Naive thymus-derived CD4-positive, alpha-beta T cell (primary cell): ENCODE measurements at regions not wholly inside any gene's neighbourhood (a gene's known extent, or its start where the extent isn't known, plus 50 kb on each side); places are given as distances from the start of the nearest gene placed in this dataset.
"Not testable (repeated sequence)": the region's sequence is repeated elsewhere in the genome, so short reads cannot be mapped to it uniquely, and the experiment has no call there.

Experiments
- ATAC-seq: fragments of 150-1000 bp; cut with Tn5 transposase; 2 replicates; pipeline ENCODE4 v1.10.0; 2021; ENCODE audit warnings: mild to moderate bottlenecking, moderate library complexity
- CTCF ChIA-PET: fragments of 350-600 bp; sonication (Branson Sonifier 250); formaldehyde crosslinking; loops from one replicate; lab custom pipeline; 2021; ENCODE audit warnings: antibody characterized with exemption; lab: Charles Lee
- POLR2A ChIA-PET: fragments of 350-600 bp; sonication (Branson Sonifier 250); formaldehyde crosslinking; loops from one replicate; lab custom pipeline; 2021; ENCODE audit warnings: antibody characterized with exemption, inconsistent platforms; lab: Charles Lee
- DNase-seq, 9 donors: peaks; one replicate each; pipeline versions ENCODE4 v3.0.0 to v3.0.0-alpha.2; 2020 to 2022; ENCODE audit warnings: mixed read lengths in 1 of 9
- H3K27ac ChIP-seq: one replicate; pipeline ENCODE4 v1.7.0; 2013; ENCODE audit warnings: mild to moderate bottlenecking, low read depth, low read length, moderate library complexity
- H3K27me3 ChIP-seq, 2 donors: one replicate each; pipeline ENCODE4 v1.7.0; 2013; ENCODE audit warnings: low read length in 2 of 2, mild to moderate bottlenecking in 2 of 2, moderate library complexity in 2 of 2; ENCODE audit not compliant: control insufficient read depth in 2 of 2, insufficient read depth in 2 of 2
- H3K36me3 ChIP-seq, 3 experiments: 1 replicate in 2 of 3; 2 replicates in 1 of 3; pipeline ENCODE4 v1.7.0; 2013; ENCODE audit warnings: low read length in 3 of 3, mild to moderate bottlenecking in 3 of 3, moderate library complexity in 1 of 3; ENCODE audit not compliant: insufficient read depth in 3 of 3, control insufficient read depth in 2 of 3
- H3K4me1 ChIP-seq, 2 donors: one replicate each; pipeline ENCODE4 v1.7.0; 2013; ENCODE audit warnings: low read length in 2 of 2, mild to moderate bottlenecking in 2 of 2, moderate library complexity in 1 of 2; ENCODE audit not compliant: control insufficient read depth in 2 of 2, insufficient read depth in 2 of 2
- H3K4me3 ChIP-seq: 2 replicates; pipeline ENCODE4 v1.7.0; 2013; ENCODE audit warnings: mild to moderate bottlenecking, low read length
- H3K9me3 ChIP-seq, 3 experiments: 1 replicate in 2 of 3; 2 replicates in 1 of 3; pipeline ENCODE4 v1.7.0; 2013; ENCODE audit warnings: low read length in 3 of 3; ENCODE audit not compliant: control insufficient read depth in 2 of 3
- H3K27ac Mint-ChIP-seq, 9 donors: one replicate each; pipeline ENCODE4 v1.8.0; 2020 to 2022; ENCODE audit warnings: mixed read lengths in 9 of 9, mild to moderate bottlenecking in 8 of 9, moderate library complexity in 5 of 9, inconsistent platforms in 2 of 9
- H3K27me3 Mint-ChIP-seq, 5 donors: one replicate each; pipeline ENCODE4 v1.8.0; 2021 to 2022; ENCODE audit warnings: mixed read lengths in 5 of 5, mild to moderate bottlenecking in 1 of 5
- H3K36me3 Mint-ChIP-seq, 5 donors: one replicate each; pipeline ENCODE4 v1.8.0; 2020 to 2022; ENCODE audit warnings: mixed read lengths in 5 of 5, mild to moderate bottlenecking in 3 of 5, inconsistent platforms in 1 of 5
- H3K4me1 Mint-ChIP-seq, 7 donors: one replicate each; pipeline ENCODE4 v1.8.0; 2020 to 2022; ENCODE audit warnings: mixed read lengths in 7 of 7, mild to moderate bottlenecking in 3 of 7, inconsistent platforms in 1 of 7
- H3K4me3 Mint-ChIP-seq, 10 donors: one replicate each; pipeline ENCODE4 v1.8.0; 2020 to 2022; ENCODE audit warnings: mild to moderate bottlenecking in 10 of 10, mixed read lengths in 10 of 10, moderate library complexity in 6 of 10, inconsistent platforms in 2 of 10
- H3K9me3 Mint-ChIP-seq, 11 donors: one replicate each; pipeline ENCODE4 v1.8.0; 2020 to 2022; ENCODE audit warnings: mixed read lengths in 11 of 11, mild to moderate bottlenecking in 4 of 11, inconsistent platforms in 1 of 11, moderate library complexity in 1 of 11
- intact Hi-C, 2 donors: fragments of 100-400 bp; cut with micrococcal nuclease; formaldehyde crosslinking; loops; one replicate each; pipeline ENCODE4 v1.15.1; 2023

DNA sequence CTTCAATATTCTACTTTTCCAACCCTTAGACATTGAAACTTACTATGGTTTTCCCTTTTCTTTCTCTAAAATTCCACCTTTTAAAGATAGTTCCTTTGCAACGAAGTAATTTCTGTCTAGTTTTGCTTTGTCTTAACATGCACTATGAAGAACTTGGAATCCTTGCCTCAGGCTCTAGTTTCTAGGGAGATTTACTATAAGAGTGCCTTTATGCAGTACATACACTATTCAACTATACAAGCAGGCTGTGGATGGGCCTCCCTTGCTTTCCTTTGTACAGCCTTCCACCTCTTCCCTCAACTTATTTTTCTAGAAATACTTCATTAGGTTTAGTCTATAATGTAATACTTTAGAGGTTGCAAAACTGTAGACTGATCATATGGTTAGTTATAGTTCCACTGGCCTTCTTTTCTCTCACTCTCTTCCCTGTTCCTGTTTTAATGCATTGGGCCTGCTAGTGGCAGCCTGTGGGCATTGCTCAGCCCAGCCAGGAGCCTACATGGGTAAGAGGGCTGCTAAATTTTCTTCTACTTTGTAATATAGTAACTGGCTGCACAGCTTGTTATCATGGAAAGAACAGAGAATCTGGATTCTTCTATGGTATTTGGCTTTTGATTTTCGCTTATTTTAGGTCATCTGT lies 100.2 kb downstream of the C11orf87 start:
- no peaks in the 10 kb centered on the region for H3K9me3 ChIP-seq
- CTCF ChIA-PET: no interaction called here
- ATAC-seq (no peak), DNase-seq (no peak)
- H3K27ac ChIP-seq: no peak overlapping the region
- H3K4me1 ChIP-seq: no peaks in the 10 kb centered on the region
- Mint-ChIP-seq H3K4me3 (no peak overlapping the region), H3K27me3 (no peaks in the 10 kb centered on the region), H3K4me1 (no peaks in the 10 kb centered on the region), H3K9me3 (peaks cover 0 to 27% (median 6%) of the 10 kb centered on the region in 11 donors), H3K36me3 (peaks cover 0 to 6% (median 0%) of the 10 kb centered on the region in 5 donors), H3K27ac (no peak overlapping the region)
- intact Hi-C loops: no loop called here
- no peak overlapping the region for H3K4me3 ChIP-seq
- no peaks in the 10 kb centered on the region for H3K36me3 ChIP-seq
- no peaks in the 10 kb centered on the region for H3K27me3 ChIP-seq
- POLR2A ChIA-PET: no interaction called here

DNA sequence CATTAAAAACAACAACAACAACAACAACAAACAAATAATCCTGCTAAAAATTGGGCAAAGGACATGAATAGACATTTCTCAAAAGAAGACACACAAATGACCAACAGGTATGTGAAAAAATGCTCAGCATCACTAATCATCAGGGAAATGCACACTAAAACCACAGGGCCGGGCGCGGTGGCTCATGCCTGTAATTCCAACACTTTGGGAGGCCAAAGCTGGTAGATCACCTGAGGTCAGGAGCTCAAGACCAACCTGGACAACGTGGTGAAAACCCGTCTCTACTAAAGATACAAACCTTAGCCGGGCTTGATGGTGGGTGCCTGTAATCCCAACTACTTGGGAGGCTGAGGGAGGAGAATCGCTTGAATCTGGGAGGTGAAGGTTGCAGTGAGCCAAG lies 103.6 kb downstream of the C11orf87 start:
- CTCF ChIA-PET, H3K36me3 Mint-ChIP-seq, H3K36me3 ChIP-seq, DNase-seq, H3K9me3 ChIP-seq, H3K4me3 Mint-ChIP-seq, H3K27ac Mint-ChIP-seq, H3K27me3 ChIP-seq, H3K27ac ChIP-seq, H3K27me3 Mint-ChIP-seq, H3K4me1 Mint-ChIP-seq, intact Hi-C loops, H3K4me3 ChIP-seq, ATAC-seq, POLR2A ChIA-PET, H3K4me1 ChIP-seq: not testable (repeated sequence)
- peaks cover 0 to 27% (median 8%) of the 10 kb centered on the region in 11 donors for H3K9me3 Mint-ChIP-seq

DNA sequence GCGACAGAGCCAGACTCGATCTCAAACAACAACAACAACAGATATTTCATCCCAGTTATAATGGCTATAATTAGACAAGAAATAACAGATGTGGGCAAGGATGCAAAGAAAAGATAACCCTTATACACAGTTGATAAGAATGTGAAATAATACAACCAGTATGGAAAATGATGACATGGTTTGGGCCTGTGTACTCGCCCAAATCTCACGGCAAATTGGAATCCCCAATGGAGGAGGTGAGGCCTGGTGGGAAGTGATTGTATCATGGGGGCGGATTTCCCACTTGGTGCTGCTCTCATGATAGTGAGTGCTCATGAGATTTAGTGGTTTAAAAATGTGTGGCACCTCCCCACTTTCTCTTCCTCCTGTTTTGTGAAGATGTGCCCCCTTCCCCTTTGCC lies 104.1 kb downstream of the C11orf87 start:
- Histone ChIP-seq H3K4me3 (no peak overlapping the region), H3K27ac (no peak overlapping the region), H3K9me3 (no peaks in the 10 kb centered on the region), H3K4me1 (no peaks in the 10 kb centered on the region), H3K27me3 (no peaks in the 10 kb centered on the region), H3K36me3 (no peaks in the 10 kb centered on the region)
- no peaks in the 10 kb centered on the region for H3K27me3 Mint-ChIP-seq
- CTCF ChIA-PET: no interaction called here
- H3K27ac Mint-ChIP-seq: no peak overlapping the region
- DNase-seq: no peak
- H3K4me3 Mint-ChIP-seq: no peak overlapping the region
- H3K36me3 Mint-ChIP-seq: peaks cover 0 to 6% (median 0%) of the 10 kb centered on the region in 5 donors
- intact Hi-C loops: no loop called here
- peaks cover 0 to 27% (median 6%) of the 10 kb centered on the region in 11 donors for H3K9me3 Mint-ChIP-seq
- POLR2A ChIA-PET: no interaction called here
- ATAC-seq: no peak
- no peaks in the 10 kb centered on the region for H3K4me1 Mint-ChIP-seq

DNA sequence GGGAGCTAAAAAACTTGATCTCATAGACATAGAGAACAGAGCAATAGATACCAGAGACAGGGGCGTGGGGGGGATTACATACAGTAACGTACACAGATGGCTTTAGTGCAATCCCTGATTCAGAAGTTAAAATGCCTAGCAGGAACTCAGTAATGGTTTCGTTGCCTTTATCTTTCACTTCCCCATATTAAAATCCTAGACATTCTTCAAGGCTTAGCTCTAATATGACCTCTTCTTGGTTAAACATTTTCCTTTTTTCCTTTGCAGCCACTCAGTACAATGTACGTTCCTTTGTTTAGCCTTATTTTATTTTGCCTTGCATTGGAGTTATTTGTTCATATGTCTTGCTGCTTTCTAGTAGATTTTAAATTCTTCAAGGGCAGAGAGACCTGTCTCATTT lies 104.9 kb downstream of the C11orf87 start:
- Mint-ChIP-seq H3K27ac (no peak overlapping the region), H3K36me3 (peaks cover 0 to 6% (median 0%) of the 10 kb centered on the region in 5 donors), H3K4me1 (no peaks in the 10 kb centered on the region), H3K9me3 (peaks cover 0 to 27% (median 6%) of the 10 kb centered on the region in 11 donors), H3K27me3 (no peaks in the 10 kb centered on the region), H3K4me3 (no peak overlapping the region)
- ChIA-PET POLR2A (no interaction called here), CTCF (no interaction called here)
- no peak for DNase-seq
- H3K36me3 ChIP-seq: no peaks in the 10 kb centered on the region
- intact Hi-C loops: no loop called here
- no peak for ATAC-seq
- H3K4me1 ChIP-seq: no peaks in the 10 kb centered on the region
- no peak overlapping the region for H3K4me3 ChIP-seq
- H3K27ac ChIP-seq: no peak overlapping the region
- H3K9me3 ChIP-seq: no peaks in the 10 kb centered on the region
- no peaks in the 10 kb centered on the region for H3K27me3 ChIP-seq

DNA sequence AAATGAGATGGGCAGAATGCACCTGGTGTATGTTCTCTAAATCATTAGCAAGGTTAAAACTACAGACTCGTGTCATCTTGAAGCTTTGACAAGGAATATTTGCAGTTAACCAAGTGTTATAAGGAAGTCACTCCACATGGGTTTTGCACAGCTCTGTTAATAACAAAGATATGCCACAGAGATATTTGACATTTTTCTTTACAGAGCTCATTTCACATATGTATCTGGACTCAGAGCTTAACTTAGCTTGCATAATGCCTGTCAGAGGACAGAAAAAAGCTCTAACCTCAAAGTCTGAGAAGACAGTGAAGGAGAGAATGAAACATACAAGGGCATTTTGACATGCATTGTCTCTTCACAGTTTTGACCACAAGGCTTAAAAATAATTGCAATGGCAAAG lies 105.5 kb downstream of the C11orf87 start:
- Histone ChIP-seq H3K9me3 (no peaks in the 10 kb centered on the region), H3K27ac (no peak overlapping the region), H3K36me3 (no peaks in the 10 kb centered on the region), H3K4me1 (no peaks in the 10 kb centered on the region), H3K4me3 (no peak overlapping the region), H3K27me3 (no peaks in the 10 kb centered on the region)
- Mint-ChIP-seq H3K4me1 (no peaks in the 10 kb centered on the region), H3K9me3 (peaks cover 0 to 27% (median 6%) of the 10 kb centered on the region in 11 donors), H3K27ac (no peak overlapping the region), H3K27me3 (no peaks in the 10 kb centered on the region), H3K36me3 (peaks cover 0 to 6% (median 0%) of the 10 kb centered on the region in 5 donors), H3K4me3 (no peak overlapping the region)
- CTCF ChIA-PET: no interaction called here
- ATAC-seq (no peak), DNase-seq (no peak)
- intact Hi-C loops: no loop called here
- POLR2A ChIA-PET: no interaction called here

DNA sequence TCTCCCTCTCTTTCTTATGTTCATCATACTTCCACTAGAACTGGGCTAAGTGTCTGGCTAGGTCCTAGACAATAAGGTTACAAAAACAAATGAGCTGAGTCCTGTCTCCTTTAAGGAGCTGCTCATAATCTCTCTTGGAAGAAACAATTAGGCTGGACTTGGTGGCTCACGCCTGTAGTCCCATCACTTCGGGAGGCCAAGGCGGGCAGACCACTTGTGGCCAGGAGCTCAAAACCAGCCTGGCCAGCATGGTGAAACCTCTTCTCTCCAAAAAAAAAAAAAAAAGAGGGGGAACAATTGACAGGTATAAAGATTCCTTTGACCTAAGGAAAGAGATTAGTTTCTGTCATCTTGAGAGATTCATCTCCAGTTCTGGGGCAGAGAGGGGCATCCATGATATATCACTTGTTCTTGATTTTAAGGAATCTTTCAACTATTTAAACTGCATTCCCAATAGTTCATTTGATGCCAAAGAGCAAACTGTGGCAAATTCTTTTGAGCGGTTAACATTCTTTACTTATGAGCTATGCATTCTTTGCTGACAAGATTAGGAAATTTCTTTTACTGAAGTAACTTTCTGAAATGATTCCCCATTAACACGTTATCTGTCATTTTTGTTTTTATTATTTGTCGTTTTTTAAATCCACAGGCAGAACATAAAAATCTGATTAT lies 125.5 kb downstream of the C11orf87 start:
- CTCF ChIA-PET: no interaction called here
- DNase-seq (no peak), ATAC-seq (no peak)
- Mint-ChIP-seq H3K4me1 (no peaks in the 10 kb centered on the region), H3K27ac (no peak overlapping the region), H3K36me3 (no peaks in the 10 kb centered on the region), H3K27me3 (no peaks in the 10 kb centered on the region), H3K4me3 (no peak overlapping the region), H3K9me3 (peaks cover 0 to 31% (median 4%) of the 10 kb centered on the region in 11 donors)
- Histone ChIP-seq H3K27ac (no peak overlapping the region), H3K36me3 (no peaks in the 10 kb centered on the region), H3K9me3 (no peaks in the 10 kb centered on the region), H3K4me1 (no peaks in the 10 kb centered on the region), H3K4me3 (no peak overlapping the region), H3K27me3 (no peaks in the 10 kb centered on the region)
- POLR2A ChIA-PET: no interaction called here
- intact Hi-C loops: no loop called here

DNA sequence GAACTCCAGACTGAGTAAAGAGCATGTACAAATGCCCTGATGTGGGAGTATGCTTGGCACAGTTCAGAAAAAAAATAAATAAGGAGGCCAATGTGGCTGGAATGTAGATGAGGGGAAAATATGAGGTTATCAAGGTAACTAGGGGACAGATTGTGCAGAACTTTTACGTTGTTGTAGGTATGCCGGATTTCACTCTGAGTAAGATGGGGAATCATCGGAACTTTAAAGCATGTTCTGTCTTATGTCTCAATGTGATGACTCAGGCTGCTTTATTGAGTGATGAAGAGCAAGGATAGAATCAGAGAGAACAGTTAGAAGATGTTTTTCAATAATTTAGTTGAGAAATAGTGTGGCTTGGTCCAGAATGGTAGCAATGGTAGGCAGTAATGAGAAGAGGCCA lies 130.4 kb downstream of the C11orf87 start:
- Mint-ChIP-seq H3K27me3 (no peaks in the 10 kb centered on the region), H3K36me3 (no peaks in the 10 kb centered on the region), H3K4me1 (no peaks in the 10 kb centered on the region), H3K9me3 (peaks cover 0 to 5% (median 2%) of the 10 kb centered on the region in 11 donors), H3K27ac (no peak overlapping the region), H3K4me3 (no peak overlapping the region)
- no peaks in the 10 kb centered on the region for H3K4me1 ChIP-seq
- H3K36me3 ChIP-seq: no peaks in the 10 kb centered on the region
- no peaks in the 10 kb centered on the region for H3K9me3 ChIP-seq
- CTCF ChIA-PET: no interaction called here
- H3K27ac ChIP-seq: no peak overlapping the region
- ATAC-seq (no peak), DNase-seq (no peak)
- POLR2A ChIA-PET: no interaction called here
- H3K27me3 ChIP-seq: no peaks in the 10 kb centered on the region
- intact Hi-C loops: no loop called here
- no peak overlapping the region for H3K4me3 ChIP-seq
